Activated naive CD4-positive, alpha-beta T cell treated with anti-CD3 and anti-CD28 coated beads for 36 hours (primary cell): ENCODE measurements at regions not wholly inside any gene's neighbourhood (a gene's known extent, or its start where the extent isn't known, plus 50 kb on each side); places are given as distances from the start of the nearest gene placed in this dataset.
"Not testable (repeated sequence)": the region's sequence is repeated elsewhere in the genome, so short reads cannot be mapped to it uniquely, and the experiment has no call there.

Experiments
- CTCF ChIA-PET: fragments of 350-600 bp; sonication (Branson Sonifier 250); formaldehyde crosslinking; loops from one replicate; lab custom pipeline; 2021; ENCODE audit warnings: antibody characterized with exemption; lab: Charles Lee
- DNase-seq: peaks from one replicate; pipeline ENCODE4 v3.0.0-alpha.2; 2020
- H3K27ac Mint-ChIP-seq: one replicate; pipeline ENCODE4 v1.8.0; 2021; ENCODE audit warnings: mild to moderate bottlenecking, mixed read lengths
- H3K27me3 Mint-ChIP-seq: one replicate; pipeline ENCODE4 v1.8.0; 2021; ENCODE audit warnings: low read depth, mixed read lengths
- H3K36me3 Mint-ChIP-seq: one replicate; pipeline ENCODE4 v1.8.0; 2021; ENCODE audit warnings: low read depth, mixed read lengths
- H3K4me1 Mint-ChIP-seq: one replicate; pipeline ENCODE4 v1.8.0; 2021; ENCODE audit warnings: low read depth, mixed read lengths
- H3K4me3 Mint-ChIP-seq: one replicate; pipeline ENCODE4 v1.8.0; 2021; ENCODE audit warnings: mild to moderate bottlenecking, moderate library complexity, mixed read lengths
- H3K9me3 Mint-ChIP-seq: one replicate; pipeline ENCODE4 v1.8.0; 2021; ENCODE audit warnings: mixed read lengths
- intact Hi-C: fragments of 100-400 bp; cut with micrococcal nuclease; formaldehyde crosslinking; loops from one replicate; pipeline ENCODE4 v1.15.1; 2023

DNA sequence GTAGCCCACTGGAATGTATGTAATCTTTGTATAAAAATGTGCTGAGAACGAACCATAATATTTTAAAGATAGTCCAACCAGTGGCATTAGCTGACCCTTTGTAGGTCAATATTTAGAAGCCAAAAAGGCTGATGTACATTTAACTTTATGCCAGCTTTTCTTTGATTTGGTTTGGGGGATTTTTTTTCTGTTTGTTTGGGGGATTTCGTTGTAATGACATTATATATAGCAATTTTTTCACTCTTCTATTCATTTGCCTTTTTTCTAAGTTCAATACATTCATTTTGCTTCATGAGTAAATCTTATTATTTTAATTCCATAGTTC lies 382.0 kb upstream of the NOCT start:
- CTCF ChIA-PET: no interaction called here
- Mint-ChIP-seq H3K4me1 (no peaks in the 10 kb centered on the region), H3K9me3 (no peaks in the 10 kb centered on the region), H3K27me3 (no peaks in the 10 kb centered on the region), H3K4me3 (no peak overlapping the region), H3K36me3 (no peaks in the 10 kb centered on the region), H3K27ac (no peak overlapping the region)
- intact Hi-C loops: no loop called here
- DNase-seq: no peak

DNA sequence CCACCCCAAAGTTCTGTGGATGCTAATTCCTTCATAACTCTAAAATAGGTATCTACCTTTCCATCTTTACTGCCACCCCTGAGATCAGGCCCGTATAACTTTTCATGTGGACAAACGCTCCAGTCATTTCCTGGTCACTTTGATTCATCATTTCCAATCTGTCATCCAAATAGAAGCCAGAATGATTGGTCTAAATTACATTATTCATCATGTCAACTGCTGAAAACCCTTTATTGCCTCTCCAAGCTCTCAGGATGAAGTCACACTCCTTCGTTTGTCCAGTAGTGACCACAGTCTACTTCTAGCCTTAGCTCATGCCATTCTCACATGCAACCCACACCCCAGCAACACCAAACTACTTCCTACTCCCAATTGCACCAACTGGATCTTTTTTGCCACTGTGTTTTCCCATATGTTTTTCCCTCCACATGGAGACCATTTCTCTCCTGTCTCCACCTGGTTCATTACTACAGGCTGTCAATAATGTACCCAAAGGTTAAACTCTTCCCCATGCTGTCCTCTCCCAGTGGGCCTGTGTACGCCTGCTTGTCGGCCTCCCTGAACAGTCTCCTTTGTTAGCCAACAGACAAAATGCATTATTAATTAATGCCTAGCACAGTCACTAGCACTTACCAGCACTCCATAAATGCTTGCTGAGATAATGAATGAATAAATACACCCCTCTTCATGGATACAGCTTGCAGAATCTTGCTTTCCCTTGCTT lies 382.6 kb upstream of the NOCT start:
- H3K27me3 Mint-ChIP-seq: no peaks in the 10 kb centered on the region
- no peak overlapping the region for H3K4me3 Mint-ChIP-seq
- intact Hi-C loops: no loop called here
- no peak for DNase-seq
- H3K36me3 Mint-ChIP-seq: no peaks in the 10 kb centered on the region
- no peaks in the 10 kb centered on the region for H3K9me3 Mint-ChIP-seq
- no peaks in the 10 kb centered on the region for H3K4me1 Mint-ChIP-seq
- CTCF ChIA-PET: no interaction called here
- H3K27ac Mint-ChIP-seq: no peak overlapping the region

- Mint-ChIP-seq H3K4me1 (no peaks in the 10 kb centered on the region), H3K27me3 (no peaks in the 10 kb centered on the region), H3K9me3 (no peaks in the 10 kb centered on the region), H3K36me3 (no peaks in the 10 kb centered on the region), H3K4me3 (no peak overlapping the region), H3K27ac (no peak overlapping the region)
- CTCF ChIA-PET: no interaction called here
- no peak for DNase-seq
- intact Hi-C loops: no loop called here
Observed at GRCh38 chr4:138630666-138631065, 384.9 kb upstream of the NOCT start.

DNA sequence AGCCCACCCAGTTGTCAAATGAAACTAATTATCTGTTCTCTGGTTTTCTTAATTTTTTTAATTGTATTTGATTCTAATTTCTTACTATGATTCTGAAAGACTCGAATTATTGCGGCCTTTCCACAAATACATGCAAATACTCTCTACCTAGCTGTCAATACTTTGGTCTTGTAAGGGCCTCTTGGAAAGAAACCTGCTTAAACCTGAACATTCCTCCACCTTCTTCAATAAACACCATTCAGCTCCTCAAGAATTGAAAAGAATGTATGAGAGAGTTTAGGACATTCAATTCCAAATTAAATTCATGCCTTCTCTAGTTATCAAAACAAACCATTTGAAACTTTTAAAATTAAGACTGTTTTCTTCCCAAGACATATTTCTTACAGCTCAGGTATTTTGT lies 385.9 kb upstream of the NOCT start:
- no peak for DNase-seq
- no peaks in the 10 kb centered on the region for H3K9me3 Mint-ChIP-seq
- no peaks in the 10 kb centered on the region for H3K36me3 Mint-ChIP-seq
- H3K27ac Mint-ChIP-seq: no peak overlapping the region
- no peaks in the 10 kb centered on the region for H3K4me1 Mint-ChIP-seq
- H3K4me3 Mint-ChIP-seq: no peak overlapping the region
- CTCF ChIA-PET: no interaction called here
- H3K27me3 Mint-ChIP-seq: no peaks in the 10 kb centered on the region
- intact Hi-C loops: no loop called here

GRCh38 chr4:138627096-138627495 lies 384.9 kb upstream of the SLC7A11 start:
- CTCF ChIA-PET: no interaction called here
- intact Hi-C loops: no loop called here
- H3K27me3 Mint-ChIP-seq: no peaks in the 10 kb centered on the region
- no peak overlapping the region for H3K4me3 Mint-ChIP-seq
- H3K9me3 Mint-ChIP-seq: no peaks in the 10 kb centered on the region
- H3K4me1 Mint-ChIP-seq: no peaks in the 10 kb centered on the region
- H3K27ac Mint-ChIP-seq: no peak overlapping the region
- H3K36me3 Mint-ChIP-seq: no peaks in the 10 kb centered on the region
- DNase-seq: no peak

GRCh38 chr4:138622362-138622761 lies 380.2 kb upstream of the SLC7A11 start:
- H3K27ac Mint-ChIP-seq, H3K36me3 Mint-ChIP-seq, intact Hi-C loops, DNase-seq, H3K4me3 Mint-ChIP-seq, CTCF ChIA-PET, H3K27me3 Mint-ChIP-seq, H3K9me3 Mint-ChIP-seq, H3K4me1 Mint-ChIP-seq: not testable (repeated sequence)

- no peak for DNase-seq
- Mint-ChIP-seq H3K9me3 (peaks cover 5% of the 10 kb centered on the region), H3K27me3 (peaks cover 2% of the 10 kb centered on the region)
Observed at GRCh38 chr4:138616775-138617174, 374.6 kb upstream of the SLC7A11 start.

GRCh38 chr4:138614398-138615142 lies 372.4 kb upstream of the SLC7A11 start:
- Mint-ChIP-seq H3K36me3 (no peaks in the 10 kb centered on the region), H3K27me3 (peaks cover 2% of the 10 kb centered on the region), H3K4me3 (no peak overlapping the region), H3K9me3 (peaks cover 5% of the 10 kb centered on the region), H3K4me1 (no peaks in the 10 kb centered on the region), H3K27ac (no peak overlapping the region)
- DNase-seq: no peak
- intact Hi-C loops: no loop called here
- CTCF ChIA-PET: no interaction called here

More at GRCh38 chr4:138616775-138617174, 374.6 kb upstream of the SLC7A11 start:
- intact Hi-C loops: no loop called here
- H3K4me1 Mint-ChIP-seq: no peaks in the 10 kb centered on the region
- H3K4me3 Mint-ChIP-seq: no peak overlapping the region
- H3K36me3 Mint-ChIP-seq: no peaks in the 10 kb centered on the region
- CTCF ChIA-PET: no interaction called here
- no peak overlapping the region for H3K27ac Mint-ChIP-seq

GRCh38 chr4:138612428-138612827 lies 370.3 kb upstream of the SLC7A11 start:
- intact Hi-C loops: no loop called here
- Mint-ChIP-seq H3K9me3 (no peaks in the 10 kb centered on the region), H3K36me3 (no peaks in the 10 kb centered on the region), H3K27ac (no peak overlapping the region), H3K4me3 (no peak overlapping the region), H3K27me3 (peaks cover 2% of the 10 kb centered on the region), H3K4me1 (no peaks in the 10 kb centered on the region)
- DNase-seq: no peak
- CTCF ChIA-PET: interaction anchor here (0.6 kb wide), 1 partner anchor 68 kb away, joined by 3 read pairs; no protein-coding TSS in a partner anchor

DNA sequence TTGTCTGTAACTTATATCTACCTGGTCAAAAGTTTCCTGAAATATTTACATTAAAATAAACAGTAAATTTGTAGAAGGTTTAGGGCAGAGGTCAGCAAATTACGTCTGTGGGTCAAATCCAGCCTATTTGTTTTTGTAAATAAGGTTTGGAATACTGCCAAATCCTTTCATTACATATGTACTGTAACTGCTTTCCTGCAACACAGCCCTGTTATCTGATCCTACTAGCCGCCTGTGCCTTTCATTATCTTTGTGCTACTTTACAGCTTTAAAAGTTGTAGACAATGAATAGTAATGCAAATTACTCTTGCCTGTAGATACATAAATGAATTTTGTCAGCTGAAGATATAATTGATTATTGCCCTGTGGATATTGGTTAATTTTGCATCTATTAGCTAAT lies 369.6 kb upstream of the SLC7A11 start:
- intact Hi-C loops: no loop called here
- CTCF ChIA-PET: interaction anchor here (0.6 kb wide), 1 partner anchor 69 kb away, joined by 3 read pairs; no protein-coding TSS in a partner anchor
- no peak overlapping the region for H3K4me3 Mint-ChIP-seq
- DNase-seq: no peak
- H3K27me3 Mint-ChIP-seq: peaks cover 2% of the 10 kb centered on the region
- H3K36me3 Mint-ChIP-seq: no peaks in the 10 kb centered on the region
- H3K9me3 Mint-ChIP-seq: no peaks in the 10 kb centered on the region
- H3K4me1 Mint-ChIP-seq: no peaks in the 10 kb centered on the region
- no peak overlapping the region for H3K27ac Mint-ChIP-seq

- Mint-ChIP-seq H3K36me3 (no peaks in the 10 kb centered on the region), H3K27ac (no peak overlapping the region), H3K4me1 (no peaks in the 10 kb centered on the region), H3K27me3 (peaks cover 2% of the 10 kb centered on the region), H3K9me3 (no peaks in the 10 kb centered on the region), H3K4me3 (no peak overlapping the region)
- CTCF ChIA-PET: no interaction called here
- DNase-seq: no peak
- intact Hi-C loops: no loop called here
Observed at GRCh38 chr4:138611017-138611416, 368.9 kb upstream of the SLC7A11 start.

GRCh38 chr4:138609943-138610350 lies 367.8 kb upstream of the SLC7A11 start:
- H3K4me3 Mint-ChIP-seq: no peak overlapping the region
- no peaks in the 10 kb centered on the region for H3K36me3 Mint-ChIP-seq
- no peak for DNase-seq
- H3K27ac Mint-ChIP-seq: no peak overlapping the region
- H3K9me3 Mint-ChIP-seq: no peaks in the 10 kb centered on the region
- no peaks in the 10 kb centered on the region for H3K27me3 Mint-ChIP-seq
- H3K4me1 Mint-ChIP-seq: no peaks in the 10 kb centered on the region
- CTCF ChIA-PET: no interaction called here
- intact Hi-C loops: no loop called here

DNA sequence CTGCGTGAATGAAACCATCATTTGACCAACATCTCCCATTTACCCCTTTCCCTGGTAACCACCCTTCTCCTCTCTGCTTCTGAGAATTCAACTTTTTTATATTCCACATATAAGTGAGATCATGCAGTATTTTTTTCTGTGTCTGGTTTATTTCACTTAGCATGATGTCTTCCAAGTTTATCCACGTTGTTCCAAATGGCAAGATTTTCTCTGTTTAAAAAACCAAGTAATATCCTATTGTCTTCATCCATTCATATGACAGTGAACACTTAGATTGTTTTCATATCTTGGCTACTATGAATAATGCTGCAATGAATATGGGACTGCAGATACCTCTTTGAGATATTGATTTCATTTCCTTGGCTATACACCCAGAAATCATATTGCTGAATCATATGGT lies 362.4 kb upstream of the SLC7A11 start:
- no peak for DNase-seq
- CTCF ChIA-PET: no interaction called here
- Mint-ChIP-seq H3K9me3 (peaks cover 2% of the 10 kb centered on the region), H3K4me1 (no peaks in the 10 kb centered on the region), H3K27ac (no peak overlapping the region), H3K4me3 (no peak overlapping the region), H3K27me3 (no peaks in the 10 kb centered on the region), H3K36me3 (no peaks in the 10 kb centered on the region)
- intact Hi-C loops: no loop called here
